ENCODE measurements at regions not wholly inside any gene's neighbourhood (a gene's known extent, or its start where the extent isn't known, plus 50 kb on each side); places are given as distances from the start of the nearest gene placed in this dataset.

- no peak for TF ChIP-seq CTCF (IDR thresholded peaks at IDR 0.05; ENCODE audit: low read length)
- TF ChIP-seq EZH2 (optimal IDR thresholded peaks at IDR 0.05; ENCODE audit: low read depth, low read length), result no peak
Observed at GRCh38 chr17:14882131-14882530, 383.0 kb downstream of the PMP22 start.
